Coronary artery (tissue), 2 donors: ENCODE measurements at regions not wholly inside any gene's neighbourhood (a gene's known extent, or its start where the extent isn't known, plus 50 kb on each side); places are given as distances from the start of the nearest gene placed in this dataset.

Source experiments
- DNase-seq: peaks from one replicate; pipeline ENCODE4 v3.0.0-alpha.2; 2017; ENCODE audit warnings: low spot score
- H3K27ac ChIP-seq, 2 donors: fragments of 200-600 bp; sonication (generic); one replicate each; pipeline ENCODE4 v1.5.1; 2016 to 2019
- H3K4me3 ChIP-seq: fragments of 200-600 bp; sonication (generic); 2 replicates; pipeline ENCODE4 v1.5.1; 2016; ENCODE audit warnings: mild to moderate bottlenecking, moderate library complexity
- CTCF ChIP-seq: fragments of 200-600 bp; sonication (generic); IDR thresholded peaks from one replicate; pipeline ENCODE4 v1.5.1; 2019; ENCODE audit warnings: antibody characterized with exemption

GRCh38 chr14:86613126-86613525 is 1083.2 kb downstream of the FLRT2 start:
- no peak for TF ChIP-seq CTCF
- H3K27ac ChIP-seq, result no peak overlapping the region
- DNase-seq, result no peak
- no peak overlapping the region for H3K4me3 ChIP-seq

DNA sequence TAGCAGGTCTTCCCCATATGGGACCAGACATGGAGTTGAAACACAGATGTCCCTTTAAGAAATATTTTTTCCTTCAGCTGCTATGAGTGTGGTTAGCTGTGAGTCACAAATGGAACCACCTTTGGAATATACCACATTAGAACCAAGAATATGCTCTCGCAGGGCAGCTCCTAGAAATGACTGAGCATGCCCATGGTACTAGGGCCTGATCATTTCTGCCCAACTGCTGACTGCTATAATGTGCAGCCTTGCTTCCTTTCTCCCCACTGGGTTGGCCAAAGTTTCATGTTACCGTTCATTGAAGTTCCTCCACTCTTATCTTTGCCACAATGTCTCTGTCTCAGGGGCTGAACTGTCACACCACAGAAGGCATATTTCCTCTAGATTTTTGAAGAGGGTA is 1074.6 kb downstream of the FLRT2 start:
- TF ChIP-seq CTCF, result no peak
- H3K27ac ChIP-seq, result no peak overlapping the region
- DNase-seq, result no peak
- H3K4me3 ChIP-seq, result no peak overlapping the region

- DNase-seq, result no peak
- no peak for TF ChIP-seq CTCF
- Histone ChIP-seq H3K4me3 (no peak overlapping the region), H3K27ac (no peak overlapping the region)
Measured at GRCh38 chr14:86602263-86602662, 1072.3 kb downstream of the FLRT2 start.

DNA sequence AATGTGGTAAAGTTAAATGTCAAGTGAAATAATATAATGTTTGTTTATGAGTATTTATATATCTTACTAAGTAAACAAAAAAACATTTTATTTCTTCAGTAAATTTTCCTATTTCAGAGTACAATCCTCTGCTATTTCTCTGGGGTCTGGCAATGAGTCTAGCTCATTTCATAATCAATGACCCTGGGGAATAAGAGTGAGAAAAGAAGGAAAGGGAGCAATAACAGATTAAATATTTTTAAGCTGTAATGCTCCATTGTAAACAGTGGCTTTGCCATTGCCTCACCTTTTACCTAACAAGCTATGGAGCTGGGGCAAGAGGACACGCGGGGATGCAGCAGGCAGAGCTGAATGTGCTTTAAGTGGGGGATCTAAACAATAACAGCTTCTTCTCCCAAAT is 1071.9 kb downstream of the FLRT2 start:
- H3K27ac ChIP-seq, result no peak overlapping the region
- TF ChIP-seq CTCF, result no peak
- H3K4me3 ChIP-seq, result no peak overlapping the region
- DNase-seq, result no peak

DNA sequence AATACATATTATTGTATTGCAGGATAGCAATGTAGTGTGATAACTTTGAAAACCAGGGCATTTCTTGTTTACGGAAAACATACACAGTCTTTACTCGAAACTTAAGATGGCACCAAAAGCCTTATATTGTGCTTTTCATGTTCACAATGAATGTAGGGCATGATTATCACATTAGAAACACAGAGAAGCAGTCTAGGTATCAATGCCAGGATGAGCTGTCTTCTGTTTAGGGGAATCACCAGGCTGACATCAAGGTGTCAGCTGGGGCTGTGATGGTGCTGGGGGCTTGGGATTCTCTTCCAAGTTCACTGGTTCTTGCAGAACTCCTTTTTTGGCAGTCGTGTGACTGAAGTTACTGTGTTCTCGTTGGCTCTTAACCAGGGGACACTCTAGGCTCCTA is 1067.3 kb downstream of the FLRT2 start:
- Histone ChIP-seq H3K27ac (no peak overlapping the region), H3K4me3 (no peak overlapping the region)
- no peak for DNase-seq
- no peak for TF ChIP-seq CTCF

- no peak overlapping the region for H3K27ac ChIP-seq
- TF ChIP-seq CTCF, result no peak
- DNase-seq, result no peak
- H3K4me3 ChIP-seq, result no peak overlapping the region
Measured at GRCh38 chr14:86596024-86596423, 1066.1 kb downstream of the FLRT2 start.

- H3K27ac ChIP-seq, result no peak overlapping the region
- TF ChIP-seq CTCF, result no peak
- no peak for DNase-seq
- H3K4me3 ChIP-seq, result no peak overlapping the region
Measured at GRCh38 chr14:86575141-86575540, 1045.2 kb downstream of the FLRT2 start.
